ENCODE measurements at regions not wholly inside any gene's neighbourhood (a gene's known extent, or its start where the extent isn't known, plus 50 kb on each side); places are given as distances from the start of the nearest gene placed in this dataset.

- intact Hi-C loops (cut with DNase I) = no loop called here
- H3K27ac ChIP-seq = no peak overlapping the region
- H3K4me1 ChIP-seq = peaks cover 0 to 7% (median 0%) of the 10 kb centered on the region in 9 donors
- TF ChIP-seq, protein P1, sequence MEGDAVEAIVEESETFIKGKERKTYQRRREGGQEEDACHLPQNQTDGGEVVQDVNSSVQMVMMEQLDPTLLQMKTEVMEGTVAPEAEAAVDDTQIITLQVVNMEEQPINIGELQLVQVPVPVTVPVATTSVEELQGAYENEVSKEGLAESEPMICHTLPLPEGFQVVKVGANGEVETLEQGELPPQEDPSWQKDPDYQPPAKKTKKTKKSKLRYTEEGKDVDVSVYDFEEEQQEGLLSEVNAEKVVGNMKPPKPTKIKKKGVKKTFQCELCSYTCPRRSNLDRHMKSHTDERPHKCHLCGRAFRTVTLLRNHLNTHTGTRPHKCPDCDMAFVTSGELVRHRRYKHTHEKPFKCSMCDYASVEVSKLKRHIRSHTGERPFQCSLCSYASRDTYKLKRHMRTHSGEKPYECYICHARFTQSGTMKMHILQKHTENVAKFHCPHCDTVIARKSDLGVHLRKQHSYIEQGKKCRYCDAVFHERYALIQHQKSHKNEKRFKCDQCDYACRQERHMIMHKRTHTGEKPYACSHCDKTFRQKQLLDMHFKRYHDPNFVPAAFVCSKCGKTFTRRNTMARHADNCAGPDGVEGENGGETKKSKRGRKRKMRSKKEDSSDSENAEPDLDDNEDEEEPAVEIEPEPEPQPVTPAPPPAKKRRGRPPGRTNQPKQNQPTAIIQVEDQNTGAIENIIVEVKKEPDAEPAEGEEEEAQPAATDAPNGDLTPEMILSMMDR (IDR thresholded peaks at IDR 0.05) = no peak
- no peaks in the 10 kb centered on the region for H3K27me3 ChIP-seq
- no peaks in the 10 kb centered on the region for H3K36me3 ChIP-seq
- DNase-seq = no peak
- peaks cover 0 to under 1% (median 0%) of the 10 kb centered on the region in 11 donors for H3K9me3 ChIP-seq
- no peak overlapping the region for H3K4me3 ChIP-seq
- ATAC-seq = no peak
- 87 to 94% methylated on average over 6 of the region's 6 CpGs for WGBS, 2 donors
Measured at GRCh38 chr7:46580766-46581165, 659.7 kb upstream of the IGFBP3 start.

GRCh38 chr7:46577394-46577793 lies 656.3 kb upstream of the IGFBP3 start:
- H3K4me3 ChIP-seq = no peak overlapping the region
- no peaks in the 10 kb centered on the region for H3K27me3 ChIP-seq
- no peaks in the 10 kb centered on the region for H3K36me3 ChIP-seq
- peaks cover 0 to 11% (median 0%) of the 10 kb centered on the region in 11 donors for H3K9me3 ChIP-seq
- ATAC-seq (peak in 5 of 8 donors; percentile 7 to 52 (median 30)), DNase-seq (no peak)
- TF ChIP-seq, protein P1 (IDR thresholded peaks at IDR 0.05) = no peak
- peaks cover 0 to 7% (median 0%) of the 10 kb centered on the region in 9 donors for H3K4me1 ChIP-seq
- intact Hi-C loops (cut with DNase I) = no loop called here
- H3K27ac ChIP-seq = peak overlapping the region in 6 of 10 donors; percentile 15 to 53 (median 46)
- 65 to 88% methylated on average over 1 of the region's 1 CpG for WGBS, 2 donors

- Histone ChIP-seq H3K36me3 (no peaks in the 10 kb centered on the region), H3K27me3 (no peaks in the 10 kb centered on the region), H3K27ac (peak overlapping the region in 6 of 10 donors; percentile 15 to 53 (median 46)), H3K9me3 (peaks cover 0 to 11% (median 0%) of the 10 kb centered on the region in 11 donors), H3K4me1 (peaks cover 0 to 7% (median 0%) of the 10 kb centered on the region in 9 donors), H3K4me3 (no peak overlapping the region)
- TF ChIP-seq, protein P1 (IDR thresholded peaks at IDR 0.05) = no peak
- no peak for DNase-seq
- peak in 6 of 8 donors; percentile 26 to 85 (median 71) for ATAC-seq
- intact Hi-C loops (cut with DNase I) = no loop called here
Measured at GRCh38 chr7:46576950-46577349, 655.9 kb upstream of the IGFBP3 start.

DNA sequence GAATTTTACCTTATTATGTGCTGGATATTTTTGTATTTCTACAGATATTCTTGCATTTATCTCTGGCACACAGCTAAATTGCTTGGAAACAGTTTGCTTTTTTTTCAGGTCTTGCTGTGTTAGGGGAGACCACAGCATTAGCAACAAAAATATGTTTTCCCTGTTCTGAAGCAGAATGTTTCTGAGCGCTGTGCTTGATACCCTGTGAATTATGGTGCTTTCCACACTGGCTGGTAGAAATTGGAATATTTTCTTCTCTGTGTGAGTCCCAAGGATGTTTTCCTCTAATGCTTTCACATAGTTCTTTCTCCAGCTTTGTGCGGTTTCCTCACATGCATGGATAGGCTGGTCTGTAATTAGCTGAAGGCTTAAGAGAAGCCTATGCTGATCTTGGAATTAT lies 651.6 kb upstream of the IGFBP3 start:
- intact Hi-C loops (cut with DNase I) = no loop called here
- TF ChIP-seq, protein P1 (IDR thresholded peaks at IDR 0.05) = no peak
- H3K36me3 ChIP-seq = no peaks in the 10 kb centered on the region
- peaks cover 0 to 11% (median 0%) of the 10 kb centered on the region in 11 donors for H3K9me3 ChIP-seq
- ATAC-seq = no peak
- H3K27ac ChIP-seq = no peak overlapping the region
- H3K4me1 ChIP-seq = peaks cover 0 to 11% (median 3%) of the 10 kb centered on the region in 9 donors
- 78 to 80% methylated on average over 2 of the region's 2 CpGs for WGBS, 2 donors
- H3K27me3 ChIP-seq = no peaks in the 10 kb centered on the region
- no peak overlapping the region for H3K4me3 ChIP-seq
- DNase-seq = no peak
